ENCODE measurements at regions not wholly inside any gene's neighbourhood (a gene's known extent, or its start where the extent isn't known, plus 50 kb on each side); places are given as distances from the start of the nearest gene placed in this dataset.
"Not testable (repeated sequence)": the region's sequence is repeated elsewhere in the genome, so short reads cannot be mapped to it uniquely, and the experiment has no call there.

GRCh38 chr3:81909796-81910195 is 148.4 kb upstream of the GBE1 start:
- DNase-seq: no peak

- no peak for DNase-seq
Measured at GRCh38 chr3:81908561-81908960, 147.1 kb upstream of the GBE1 start.

- no peak for DNase-seq
Measured at GRCh38 chr3:81898336-81898735, 136.9 kb upstream of the GBE1 start.

GRCh38 chr3:81894598-81894997 is 133.2 kb upstream of the GBE1 start:
- DNase-seq: no peak

- no peak for DNase-seq
Measured at GRCh38 chr3:81891055-81891895, 129.8 kb upstream of the GBE1 start.

- no peak for DNase-seq
Measured at GRCh38 chr3:81888914-81889557, 127.6 kb upstream of the GBE1 start.

- no peak for DNase-seq
Measured at GRCh38 chr3:81887448-81887847, 126.0 kb upstream of the GBE1 start.

- no peak for DNase-seq
Measured at GRCh38 chr3:81886081-81886480, 124.6 kb upstream of the GBE1 start.

- no peak for DNase-seq
Measured at GRCh38 chr3:81884791-81885190, 123.3 kb upstream of the GBE1 start.

GRCh38 chr3:81876826-81877225 is 115.4 kb upstream of the GBE1 start:
- no peak for DNase-seq

- DNase-seq: no peak
Measured at GRCh38 chr3:81874738-81875137, 113.3 kb upstream of the GBE1 start.

- no peak for DNase-seq
Measured at GRCh38 chr3:81872566-81872965, 111.1 kb upstream of the GBE1 start.

GRCh38 chr3:81871358-81872155 is 110.1 kb upstream of the GBE1 start:
- peak; percentile 10 for DNase-seq

GRCh38 chr3:81869382-81869781 is 107.9 kb upstream of the GBE1 start:
- DNase-seq: no peak

- no peak for DNase-seq
Measured at GRCh38 chr3:81868597-81868996, 107.2 kb upstream of the GBE1 start.

GRCh38 chr3:81867875-81868274 is 106.4 kb upstream of the GBE1 start:
- DNase-seq: no peak

- not testable (repeated sequence) for DNase-seq
Measured at GRCh38 chr3:81865164-81865563, 103.7 kb upstream of the GBE1 start.

GRCh38 chr3:81864272-81864671 is 102.8 kb upstream of the GBE1 start:
- DNase-seq: no peak

- no peak for DNase-seq
Measured at GRCh38 chr3:81863756-81864155, 102.3 kb upstream of the GBE1 start.

GRCh38 chr3:81861593-81861992 is 100.1 kb upstream of the GBE1 start:
- no peak for DNase-seq

- DNase-seq: no peak
Measured at GRCh38 chr3:81859524-81859923, 98.1 kb upstream of the GBE1 start.

GRCh38 chr3:81853431-81853830 is 92.0 kb upstream of the GBE1 start:
- no peak for DNase-seq

- DNase-seq: no peak
Measured at GRCh38 chr3:81851176-81851575, 89.7 kb upstream of the GBE1 start.
